NCI-H1048 (cell line): ENCODE measurements at regions not wholly inside any gene's neighbourhood (a gene's known extent, or its start where the extent isn't known, plus 50 kb on each side); places are given as distances from the start of the nearest gene placed in this dataset.

ENCODE experiments used
- DNase-seq: peaks from one replicate; lab custom pipeline; 2025; lab: John Stamatoyannopoulos, UW

- no peak for DNase-seq
Observed at GRCh38 chr2:239688122-239688681, 287.4 kb upstream of the HDAC4 start.

- no peak for DNase-seq
Observed at GRCh38 chr2:239687441-239687840, 286.6 kb upstream of the HDAC4 start.

GRCh38 chr2:239685965-239686364 is 285.1 kb upstream of the HDAC4 start:
- DNase-seq = no peak

GRCh38 chr2:239685556-239685955 is 284.7 kb upstream of the HDAC4 start:
- no peak for DNase-seq

- DNase-seq = no peak
Observed at GRCh38 chr2:239684996-239685395, 284.2 kb upstream of the HDAC4 start.

- DNase-seq = no peak
Observed at GRCh38 chr2:239684271-239684810, 283.5 kb upstream of the HDAC4 start.

GRCh38 chr2:239682518-239682917 is 281.7 kb upstream of the HDAC4 start:
- DNase-seq = no peak

- no peak for DNase-seq
Observed at GRCh38 chr2:239679755-239680154, 278.9 kb upstream of the HDAC4 start.

- no peak for DNase-seq
Observed at GRCh38 chr2:239678666-239679296, 278.0 kb upstream of the HDAC4 start.

GRCh38 chr2:239678186-239678490 is 277.3 kb upstream of the HDAC4 start:
- DNase-seq = no peak

- no peak for DNase-seq
Observed at GRCh38 chr2:239677453-239678185, 276.8 kb upstream of the HDAC4 start.

- no peak for DNase-seq
Observed at GRCh38 chr2:239676716-239677452, 276.1 kb upstream of the HDAC4 start.

- no peak for DNase-seq
Observed at GRCh38 chr2:239675826-239676715, 275.3 kb upstream of the HDAC4 start.

GRCh38 chr2:239674981-239675825 is 274.4 kb upstream of the HDAC4 start:
- no peak for DNase-seq

- no peak for DNase-seq
Observed at GRCh38 chr2:239674101-239674980, 273.5 kb upstream of the HDAC4 start.

- DNase-seq = no peak
Observed at GRCh38 chr2:239673641-239674040, 272.8 kb upstream of the HDAC4 start.

GRCh38 chr2:239671916-239672849 is 271.4 kb upstream of the HDAC4 start:
- DNase-seq = no peak

- no peak for DNase-seq
Observed at GRCh38 chr2:239671471-239671870, 270.7 kb upstream of the HDAC4 start.
